Glutamatergic neuron (in vitro differentiated cells): ENCODE measurements at regions not wholly inside any gene's neighbourhood (a gene's known extent, or its start where the extent isn't known, plus 50 kb on each side); places are given as distances from the start of the nearest gene placed in this dataset.

Experiments
- DNase-seq: peaks from one replicate; pipeline ENCODE4 v3.0.0; 2022
- H3K27ac Mint-ChIP-seq: one replicate; pipeline ENCODE4 v1.8.0; 2020; ENCODE audit warnings: mild to moderate bottlenecking, mixed read lengths, inconsistent platforms; ENCODE audit not compliant: unreplicated experiment
- H3K27me3 Mint-ChIP-seq: one replicate; pipeline ENCODE4 v1.8.0; 2020; ENCODE audit warnings: mild to moderate bottlenecking, moderate library complexity, mixed read lengths, inconsistent platforms; ENCODE audit not compliant: unreplicated experiment
- H3K36me3 Mint-ChIP-seq: one replicate; pipeline ENCODE4 v1.8.0; 2020; ENCODE audit warnings: mild to moderate bottlenecking, mixed read lengths, inconsistent platforms; ENCODE audit not compliant: unreplicated experiment
- H3K4me1 Mint-ChIP-seq: one replicate; pipeline ENCODE4 v1.8.0; 2020; ENCODE audit warnings: mild to moderate bottlenecking, low read depth, mixed read lengths, inconsistent platforms; ENCODE audit not compliant: unreplicated experiment
- H3K4me3 Mint-ChIP-seq: one replicate; pipeline ENCODE4 v1.8.0; 2020; ENCODE audit warnings: mild to moderate bottlenecking, mixed read lengths, inconsistent platforms; ENCODE audit not compliant: unreplicated experiment
- H3K9me3 Mint-ChIP-seq: one replicate; pipeline ENCODE4 v1.8.0; 2020; ENCODE audit warnings: mild to moderate bottlenecking, moderate library complexity, mixed read lengths, inconsistent platforms; ENCODE audit not compliant: unreplicated experiment
- CTCF ChIP-seq: fragments of 200-600 bp; sonication (generic); IDR thresholded peaks from one replicate; pipeline ENCODE4 v1.5.0; 2021; ENCODE audit not compliant: partially characterized antibody, unreplicated experiment

GRCh38 chr10:123385508-123386080 lies 231.4 kb downstream of the BUB3 start:
- no peak overlapping the region for H3K27ac Mint-ChIP-seq
- peaks cover 2% of the 10 kb centered on the region for H3K9me3 Mint-ChIP-seq
- peaks cover 20% of the 10 kb centered on the region for H3K36me3 Mint-ChIP-seq
- H3K4me3 Mint-ChIP-seq: no peak overlapping the region
- TF ChIP-seq CTCF: no peak
- DNase-seq: no peak
- H3K4me1 Mint-ChIP-seq: no peaks in the 10 kb centered on the region
- H3K27me3 Mint-ChIP-seq: peaks cover 2% of the 10 kb centered on the region

GRCh38 chr10:123389520-123389919 lies 235.3 kb downstream of the BUB3 start:
- H3K27me3 Mint-ChIP-seq: peaks cover 2% of the 10 kb centered on the region
- peaks cover 21% of the 10 kb centered on the region for H3K36me3 Mint-ChIP-seq
- H3K27ac Mint-ChIP-seq: no peak overlapping the region
- H3K9me3 Mint-ChIP-seq: peaks cover 2% of the 10 kb centered on the region
- no peak for DNase-seq
- TF ChIP-seq CTCF: no peak
- no peaks in the 10 kb centered on the region for H3K4me1 Mint-ChIP-seq
- H3K4me3 Mint-ChIP-seq: no peak overlapping the region

GRCh38 chr10:123390332-123390731 lies 236.1 kb downstream of the BUB3 start:
- Mint-ChIP-seq H3K27me3 (peaks cover 4% of the 10 kb centered on the region), H3K9me3 (peaks cover 2% of the 10 kb centered on the region), H3K4me3 (no peak overlapping the region), H3K36me3 (peaks cover 29% of the 10 kb centered on the region), H3K27ac (no peak overlapping the region), H3K4me1 (no peaks in the 10 kb centered on the region)
- no peak for TF ChIP-seq CTCF
- no peak for DNase-seq

- Mint-ChIP-seq H3K27ac (no peak overlapping the region), H3K27me3 (peaks cover 5% of the 10 kb centered on the region), H3K36me3 (peaks cover 31% of the 10 kb centered on the region), H3K9me3 (peaks cover 4% of the 10 kb centered on the region), H3K4me1 (no peaks in the 10 kb centered on the region), H3K4me3 (no peak overlapping the region)
- TF ChIP-seq CTCF: no peak
- no peak for DNase-seq
These were observed 236.7 kb downstream of the BUB3 start for GRCh38 chr10:123390874-123391273.

GRCh38 chr10:123391275-123392028 lies 237.2 kb downstream of the BUB3 start:
- Mint-ChIP-seq H3K4me1 (no peaks in the 10 kb centered on the region), H3K4me3 (no peak overlapping the region), H3K27me3 (peaks cover 5% of the 10 kb centered on the region), H3K9me3 (peaks cover 4% of the 10 kb centered on the region), H3K36me3 (peaks cover 31% of the 10 kb centered on the region), H3K27ac (no peak overlapping the region)
- no peak for TF ChIP-seq CTCF
- no peak for DNase-seq
